ENCODE measurements at regions not wholly inside any gene's neighbourhood (a gene's known extent, or its start where the extent isn't known, plus 50 kb on each side); places are given as distances from the start of the nearest gene placed in this dataset.

DNA sequence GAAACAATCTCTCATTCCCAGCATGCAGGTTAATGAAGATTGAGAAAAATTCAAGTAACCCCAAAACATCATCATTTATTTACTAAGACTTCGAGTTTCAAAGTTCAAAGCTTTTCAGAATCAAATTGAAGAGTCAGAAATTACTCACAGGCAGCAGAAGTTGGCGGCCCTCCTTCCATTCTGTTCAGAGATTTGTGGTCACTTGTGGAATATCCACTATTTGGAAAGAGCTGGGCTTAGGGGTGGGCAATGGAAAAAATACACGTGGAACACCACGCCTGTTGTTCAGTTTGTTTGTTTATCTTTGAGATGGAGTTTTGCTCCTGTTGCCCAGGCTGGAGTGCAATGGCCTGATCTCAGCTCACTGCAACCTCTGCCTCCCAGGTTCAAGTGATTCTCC, 108.6 kb upstream of the NAA20 start:
- TF ChIP-seq POLR2A (IDR thresholded peaks at IDR 0.05; ENCODE audit: low read depth, low read length) = no peak
- no peak for TF ChIP-seq TAF1 (IDR thresholded peaks at IDR 0.05; ENCODE audit: borderline replicate concordance, low read depth, low read length)
- TF ChIP-seq POLR2AphosphoS5 (IDR thresholded peaks at IDR 0.05; ENCODE audit: low read depth, low read length) = no peak
